ENCODE measurements at regions not wholly inside any gene's neighbourhood (a gene's known extent, or its start where the extent isn't known, plus 50 kb on each side); places are given as distances from the start of the nearest gene placed in this dataset.
"Not testable (repeated sequence)": the region's sequence is repeated elsewhere in the genome, so short reads cannot be mapped to it uniquely, and the experiment has no call there.

DNA sequence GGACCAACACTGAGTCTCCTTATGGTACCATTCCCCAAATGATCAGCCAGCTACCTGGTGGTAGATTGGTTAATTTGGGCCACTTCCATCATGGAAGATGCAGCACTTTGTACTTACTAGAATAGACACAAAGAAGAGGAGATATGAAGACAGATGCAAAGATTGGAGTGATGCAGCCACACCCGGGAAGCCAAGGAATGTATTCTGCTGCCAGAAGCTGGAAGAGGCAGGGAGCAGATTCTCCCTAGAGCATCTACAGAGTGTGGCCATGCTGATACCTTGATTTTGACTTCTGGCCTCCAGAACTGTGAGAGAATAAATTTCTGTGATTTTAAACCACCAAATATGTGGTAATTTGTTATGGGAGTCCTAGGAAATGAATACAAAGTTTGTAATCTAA is 68.9 kb downstream of the FOXD4L6 start:
- TF ChIP-seq, protein P1, sequence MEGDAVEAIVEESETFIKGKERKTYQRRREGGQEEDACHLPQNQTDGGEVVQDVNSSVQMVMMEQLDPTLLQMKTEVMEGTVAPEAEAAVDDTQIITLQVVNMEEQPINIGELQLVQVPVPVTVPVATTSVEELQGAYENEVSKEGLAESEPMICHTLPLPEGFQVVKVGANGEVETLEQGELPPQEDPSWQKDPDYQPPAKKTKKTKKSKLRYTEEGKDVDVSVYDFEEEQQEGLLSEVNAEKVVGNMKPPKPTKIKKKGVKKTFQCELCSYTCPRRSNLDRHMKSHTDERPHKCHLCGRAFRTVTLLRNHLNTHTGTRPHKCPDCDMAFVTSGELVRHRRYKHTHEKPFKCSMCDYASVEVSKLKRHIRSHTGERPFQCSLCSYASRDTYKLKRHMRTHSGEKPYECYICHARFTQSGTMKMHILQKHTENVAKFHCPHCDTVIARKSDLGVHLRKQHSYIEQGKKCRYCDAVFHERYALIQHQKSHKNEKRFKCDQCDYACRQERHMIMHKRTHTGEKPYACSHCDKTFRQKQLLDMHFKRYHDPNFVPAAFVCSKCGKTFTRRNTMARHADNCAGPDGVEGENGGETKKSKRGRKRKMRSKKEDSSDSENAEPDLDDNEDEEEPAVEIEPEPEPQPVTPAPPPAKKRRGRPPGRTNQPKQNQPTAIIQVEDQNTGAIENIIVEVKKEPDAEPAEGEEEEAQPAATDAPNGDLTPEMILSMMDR (IDR thresholded peaks at IDR 0.05; ENCODE audit: low read depth, low read length, poor library complexity, severe bottlenecking), result not testable (repeated sequence)
- TF ChIP-seq EZH2phosphoT487 (IDR thresholded peaks at IDR 0.05; ENCODE audit: borderline replicate concordance, low read length), result not testable (repeated sequence)
